ENCODE measurements at regions not wholly inside any gene's neighbourhood (a gene's known extent, or its start where the extent isn't known, plus 50 kb on each side); places are given as distances from the start of the nearest gene placed in this dataset.
A peak's percentile ranks its signal among the peaks of the same experiment; 100 is the strongest.

DNA sequence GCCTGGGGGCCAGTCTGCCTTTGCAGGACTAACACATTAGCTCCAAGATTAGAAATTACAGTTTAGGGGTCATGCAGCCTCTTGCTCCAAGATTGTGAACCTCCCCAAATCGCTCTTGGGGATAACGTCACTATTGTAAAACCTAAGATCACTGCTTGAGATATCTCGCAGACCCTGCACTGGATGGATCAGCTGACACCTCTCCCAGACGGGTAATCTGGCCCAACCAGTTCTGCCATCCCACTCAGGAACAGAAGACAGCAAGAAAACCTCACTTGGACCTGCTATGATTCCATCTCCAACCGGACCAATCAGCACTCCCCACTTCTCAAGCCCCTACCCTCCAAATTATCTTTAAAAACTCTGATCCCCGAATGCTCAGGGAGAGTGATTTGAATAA, 431.2 kb downstream of the GPM6A start:
- DNase-seq: no peak

DNA sequence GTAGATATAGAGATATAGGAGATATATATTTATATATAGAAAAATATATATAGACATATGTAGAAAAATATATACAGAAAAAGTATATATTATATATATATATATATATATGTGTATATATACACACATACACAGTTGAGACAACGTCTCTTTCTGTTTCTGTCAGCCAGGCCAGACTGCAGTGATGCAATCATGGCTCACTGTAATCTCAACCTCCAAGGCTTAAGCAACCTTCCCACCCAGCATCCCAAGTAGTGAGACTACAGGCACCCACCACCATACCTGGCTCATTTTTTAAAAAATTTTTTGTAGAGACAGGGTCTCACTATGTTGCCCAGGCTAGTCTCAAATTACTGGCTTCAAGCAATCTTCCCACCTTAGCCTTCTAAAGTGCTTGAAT, 426.3 kb downstream of the GPM6A start:
- no peak for DNase-seq

- peak; percentile 10 for DNase-seq
Measured at GRCh38 chr4:175386776-175387507, 425.1 kb downstream of the GPM6A start.

- no peak for DNase-seq
Measured at GRCh38 chr4:175394208-175394607, 417.9 kb downstream of the GPM6A start.

DNA sequence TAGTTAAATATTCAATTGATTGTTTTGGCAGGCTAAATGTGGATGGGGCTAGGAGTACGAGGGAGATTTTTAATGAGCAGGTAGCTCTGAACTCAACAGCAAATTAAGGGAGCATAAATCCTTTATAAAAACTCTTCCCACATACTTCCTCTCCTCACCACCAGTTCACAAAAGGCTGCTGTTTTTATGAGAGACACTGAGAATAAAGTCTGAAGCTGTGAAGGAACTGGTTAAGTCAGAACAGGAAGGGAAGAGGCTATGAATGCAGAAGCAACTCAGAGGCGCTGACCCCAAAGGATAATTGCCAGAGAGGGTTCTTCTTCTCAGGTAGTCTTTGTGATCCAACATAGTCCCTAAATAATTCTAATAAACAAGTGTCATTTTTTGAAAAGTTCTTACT, 406.1 kb downstream of the GPM6A start:
- DNase-seq: no peak

DNA sequence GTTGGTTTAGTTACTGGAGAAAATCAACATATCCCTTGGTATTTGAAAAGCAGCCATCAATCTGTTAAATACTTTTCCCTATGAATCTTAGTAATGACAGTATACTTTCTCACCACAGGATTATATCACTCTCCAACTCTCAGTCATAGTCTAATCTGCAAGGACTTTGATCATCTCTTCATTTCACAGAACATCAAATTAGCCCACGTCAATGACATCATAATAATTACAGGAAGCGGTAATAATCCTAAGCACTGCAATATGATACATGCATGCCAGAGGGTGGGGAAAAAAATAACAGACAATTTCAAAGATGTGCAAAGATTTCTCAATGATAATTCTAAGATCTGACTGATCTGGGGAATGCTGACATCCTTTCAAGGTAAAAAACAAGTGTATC, 404.1 kb downstream of the GPM6A start:
- no peak for DNase-seq

DNA sequence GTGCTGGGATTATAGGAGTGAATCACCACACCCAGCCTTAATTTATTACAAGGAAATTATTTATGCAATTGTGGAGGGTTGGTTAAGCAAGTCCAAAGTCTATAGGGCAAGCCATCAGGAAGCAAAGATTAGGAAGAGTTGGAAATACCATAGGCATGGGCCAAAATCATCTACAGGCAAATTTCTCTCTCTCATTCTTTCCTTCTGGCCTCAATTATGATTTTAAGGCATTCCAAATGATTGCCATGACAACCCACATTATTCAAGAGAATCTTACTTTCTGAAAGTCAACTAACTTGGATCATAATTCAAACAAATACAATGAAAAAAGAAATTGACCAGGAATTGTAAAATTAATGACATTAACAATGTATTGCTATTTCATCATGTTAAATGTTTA, 400.8 kb downstream of the GPM6A start:
- no peak for DNase-seq

- no peak for DNase-seq
Measured at GRCh38 chr4:175412161-175412560, 399.9 kb downstream of the GPM6A start.

GRCh38 chr4:175412746-175413145, 399.3 kb downstream of the GPM6A start:
- no peak for DNase-seq

GRCh38 chr4:175413561-175413960, 398.5 kb downstream of the GPM6A start:
- DNase-seq: no peak

DNA sequence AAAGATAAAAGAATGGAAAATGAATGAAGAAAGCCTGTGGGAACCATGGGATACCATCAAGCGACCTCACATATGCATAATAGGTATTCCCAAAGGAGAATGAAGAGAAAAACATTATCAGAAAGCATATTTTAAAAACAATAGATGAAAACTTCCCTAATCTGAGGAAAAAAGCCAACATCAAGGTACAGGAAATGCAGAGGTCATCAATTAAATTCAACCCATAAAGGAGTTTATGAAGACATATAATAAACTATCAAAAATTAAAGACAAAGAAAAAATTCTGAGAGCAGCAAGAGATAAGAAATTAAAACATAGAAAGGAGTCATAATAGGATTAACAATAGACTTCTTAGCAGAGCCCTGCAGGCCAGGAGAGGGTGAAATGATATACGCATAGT, 397.5 kb downstream of the GPM6A start:
- DNase-seq: no peak

DNA sequence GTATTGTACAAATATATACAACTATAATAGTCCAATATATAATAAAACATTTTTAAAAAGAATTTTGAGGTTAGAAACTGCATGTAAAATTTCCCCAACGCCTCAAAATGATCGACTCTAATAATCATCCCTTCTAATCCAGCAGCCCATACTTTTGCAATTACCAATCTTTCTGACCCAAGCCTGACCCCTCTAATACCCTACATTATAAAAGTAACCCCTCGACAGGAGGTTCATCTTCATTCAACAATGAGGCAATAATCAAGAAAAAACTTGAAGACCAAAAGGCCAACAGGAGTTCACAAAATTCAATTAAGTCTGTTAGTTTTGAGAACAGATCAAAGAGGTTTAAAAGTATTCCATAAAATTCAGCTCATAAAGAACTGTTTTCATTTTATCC, 393.5 kb downstream of the GPM6A start:
- no peak for DNase-seq

- DNase-seq: no peak
Measured at GRCh38 chr4:175419236-175419718, 392.8 kb downstream of the GPM6A start.

GRCh38 chr4:175421506-175421905, 390.6 kb downstream of the GPM6A start:
- DNase-seq: no peak

GRCh38 chr4:175422331-175422730, 389.7 kb downstream of the GPM6A start:
- DNase-seq: no peak

- DNase-seq: no peak
Measured at GRCh38 chr4:175424111-175424510, 388.0 kb downstream of the GPM6A start.

DNA sequence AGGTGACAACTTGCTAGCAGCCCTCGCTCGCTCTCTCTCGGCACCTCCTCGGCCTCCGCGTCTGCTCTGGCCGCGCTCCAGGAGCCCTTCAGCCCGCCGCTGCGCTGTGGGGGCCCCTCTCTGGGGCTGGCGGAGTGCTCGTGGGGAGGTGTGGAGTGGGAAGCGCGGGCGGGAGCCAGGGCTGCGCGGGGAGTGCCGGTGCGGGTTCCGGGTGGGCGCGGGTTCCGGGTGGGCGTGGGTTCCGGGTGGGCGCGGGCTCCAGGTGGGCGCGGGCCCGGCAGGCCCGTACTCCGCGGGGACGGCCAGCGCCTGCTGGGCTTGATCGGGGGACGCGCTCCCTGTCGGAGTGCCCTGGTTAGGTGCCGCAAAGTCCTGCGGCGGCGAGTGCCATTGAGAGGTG, 384.3 kb downstream of the GPM6A start:
- no peak for DNase-seq

- DNase-seq: no peak
Measured at GRCh38 chr4:175431694-175432093, 380.4 kb downstream of the GPM6A start.

DNA sequence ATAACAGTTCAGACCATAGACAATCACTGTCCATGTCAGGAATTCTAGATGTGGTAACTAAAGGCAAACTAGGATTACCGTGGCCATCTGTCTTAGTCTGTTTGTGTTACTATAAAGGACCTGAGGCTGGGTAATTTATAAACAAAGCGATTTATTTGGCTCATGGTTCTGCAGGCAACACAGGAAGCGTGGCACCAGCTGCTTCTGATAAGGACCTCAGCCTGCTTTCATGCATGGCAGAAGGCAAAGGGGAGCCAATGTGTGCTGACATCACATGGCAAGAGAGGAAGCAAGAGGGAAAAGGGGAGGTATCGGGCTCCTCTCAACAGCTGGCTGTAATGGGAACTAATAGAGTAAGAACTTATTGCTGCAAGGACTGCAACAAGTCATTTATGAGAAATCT, 376.7 kb downstream of the GPM6A start:
- DNase-seq: peak; percentile 84

DNA sequence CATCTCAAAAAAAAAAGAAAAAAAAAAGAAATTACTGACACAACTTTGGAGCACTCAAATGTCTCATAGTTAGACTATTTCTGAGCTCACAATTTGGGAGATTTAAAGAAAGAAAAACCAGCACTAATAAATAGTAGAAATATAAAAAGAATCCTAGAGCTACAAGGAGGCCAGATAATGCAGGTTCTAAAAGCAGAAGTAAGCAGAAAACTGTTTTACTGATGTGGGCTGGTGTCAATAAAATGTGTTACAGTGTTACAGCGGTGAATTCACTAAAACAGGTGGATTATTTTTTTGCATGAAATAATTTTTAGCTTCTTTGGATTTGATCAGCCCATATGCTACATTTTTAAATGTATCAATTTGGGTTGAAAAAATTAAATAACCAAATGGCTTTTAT, 375.9 kb downstream of the GPM6A start:
- no peak for DNase-seq

- no peak for DNase-seq
Measured at GRCh38 chr4:175440786-175441185, 371.3 kb downstream of the GPM6A start.

GRCh38 chr4:175441256-175441655, 370.8 kb downstream of the GPM6A start:
- no peak for DNase-seq

GRCh38 chr4:175443547-175443946, 368.5 kb downstream of the GPM6A start:
- no peak for DNase-seq

DNA sequence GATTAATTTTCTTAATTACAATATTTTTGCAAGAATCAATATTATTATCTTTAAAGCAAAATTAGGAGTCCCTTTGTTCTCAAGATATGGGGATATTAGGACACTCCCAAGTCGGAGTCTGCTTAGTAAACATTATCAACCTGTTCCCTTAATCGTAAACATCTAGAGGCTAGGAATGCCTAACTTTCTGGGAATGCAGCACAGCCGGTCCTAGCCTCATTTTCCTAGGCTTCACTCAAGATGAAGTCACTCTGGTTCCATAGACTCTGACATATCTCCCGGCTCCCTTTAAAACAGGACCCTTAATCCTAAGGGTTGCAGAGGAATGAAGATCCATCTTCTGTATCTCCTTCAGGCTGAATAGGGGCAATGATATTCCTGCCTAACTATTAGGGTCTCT, 367.6 kb downstream of the GPM6A start:
- no peak for DNase-seq

- DNase-seq: no peak
Measured at GRCh38 chr4:175447016-175447415, 365.0 kb downstream of the GPM6A start.
